GM18909 (cell line): ENCODE measurements at regions not wholly inside any gene's neighbourhood (a gene's known extent, or its start where the extent isn't known, plus 50 kb on each side); places are given as distances from the start of the nearest gene placed in this dataset.
"Not testable (repeated sequence)": the region's sequence is repeated elsewhere in the genome, so short reads cannot be mapped to it uniquely, and the experiment has no call there.

Experiments used
- ATAC-seq: cut with Tn5 transposase; IDR thresholded peaks from one replicate; pipeline ENCODE4 v1.9.1; 2021; ENCODE audit warnings: mild to moderate bottlenecking; ENCODE audit not compliant: unreplicated experiment, poor library complexity

DNA sequence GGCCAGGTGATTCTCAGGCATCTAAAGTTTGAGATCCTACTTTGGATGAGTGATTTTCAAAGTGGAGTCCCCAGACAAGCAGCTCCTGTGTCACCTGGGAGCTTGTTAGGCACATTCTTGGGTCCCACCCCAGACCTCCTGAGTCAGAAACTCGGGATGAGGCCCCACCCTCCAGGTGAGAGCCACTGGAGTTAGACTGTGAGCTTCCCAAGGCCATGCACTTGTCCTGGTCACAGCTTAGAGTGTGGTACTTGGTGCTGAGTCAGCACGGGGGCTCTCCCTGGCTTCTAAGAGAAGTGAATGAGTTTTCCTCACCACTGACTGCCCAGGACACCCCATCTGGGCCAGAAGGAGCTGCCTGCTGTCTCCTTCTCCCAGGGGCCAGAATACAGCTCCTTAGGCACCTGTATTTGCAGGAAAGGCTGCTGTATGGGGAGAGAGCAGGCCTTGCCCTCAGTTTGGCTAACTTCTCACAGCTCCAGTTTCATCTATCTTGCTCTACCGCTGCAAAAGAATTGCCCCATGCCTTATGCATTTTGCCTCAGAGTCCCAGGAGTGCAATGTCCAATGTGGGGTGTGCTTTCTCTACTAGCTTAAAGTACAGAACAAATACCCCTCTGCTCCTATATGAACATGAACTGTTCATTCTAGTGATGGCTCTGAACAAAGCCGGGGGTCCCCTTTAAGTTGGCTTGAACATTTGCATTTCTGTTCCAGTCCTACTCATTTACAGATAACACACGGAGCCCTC lies 98.1 kb downstream of the PSMG1 start:
- ATAC-seq = no peak

- ATAC-seq = no peak
These were observed 99.2 kb downstream of the PSMG1 start for GRCh38 chr21:39084073-39084472.

- ATAC-seq = no peak
These were observed 99.8 kb downstream of the PSMG1 start for GRCh38 chr21:39083377-39084008.

DNA sequence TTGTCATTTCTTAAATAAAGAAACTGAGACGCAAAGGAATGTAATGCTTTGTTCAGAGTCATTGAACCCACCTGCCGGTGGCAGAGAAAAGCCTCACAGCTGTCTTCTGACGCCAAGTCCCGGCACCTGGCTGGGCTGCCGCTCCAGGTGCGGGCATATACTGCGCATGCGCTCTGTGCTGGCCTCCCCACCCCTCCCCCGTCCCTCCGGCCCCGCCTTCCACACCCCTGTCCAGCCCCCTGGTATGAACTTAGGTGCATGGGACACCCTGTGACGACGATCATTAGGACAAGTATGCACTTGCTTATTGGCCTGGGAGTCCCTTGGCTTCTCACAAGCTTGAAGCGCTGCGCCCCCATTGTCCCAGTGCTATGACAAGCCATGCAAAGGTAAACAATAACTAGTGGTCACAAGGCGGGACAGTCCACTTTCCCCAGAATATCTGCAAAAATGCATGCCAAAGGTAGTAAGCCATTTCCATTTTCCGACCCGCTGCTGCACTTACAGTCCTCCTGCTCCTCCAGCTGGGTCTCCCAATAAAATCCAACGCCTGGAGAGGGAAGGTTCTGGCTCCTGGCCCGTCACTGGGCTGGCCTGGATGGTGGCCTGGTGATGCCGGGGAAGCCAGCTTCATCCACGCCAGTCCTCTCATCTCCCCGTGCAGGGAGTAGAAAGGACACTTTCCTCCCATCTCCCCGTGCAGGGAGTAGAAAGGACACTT lies 100.4 kb downstream of the PSMG1 start:
- no peak for ATAC-seq

DNA sequence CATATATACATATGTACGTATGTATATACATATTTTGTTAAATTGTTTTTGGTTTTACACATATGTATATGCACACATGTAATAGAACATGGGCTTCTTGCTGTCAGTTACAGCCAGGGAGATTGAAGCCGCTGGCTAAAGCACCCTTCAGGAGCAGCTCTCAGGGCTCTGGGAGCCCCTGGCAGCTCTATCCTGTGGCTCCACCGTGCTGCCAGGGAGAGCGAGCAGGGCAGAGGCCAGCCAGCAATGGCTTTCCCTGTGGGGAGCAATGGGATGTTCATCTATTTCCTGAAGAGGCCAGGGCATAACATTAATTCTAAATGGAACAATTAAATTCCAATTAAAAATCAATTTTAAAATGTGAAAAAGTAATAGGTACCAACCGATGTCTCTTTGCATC lies 102.9 kb downstream of the PSMG1 start:
- no peak for ATAC-seq

DNA sequence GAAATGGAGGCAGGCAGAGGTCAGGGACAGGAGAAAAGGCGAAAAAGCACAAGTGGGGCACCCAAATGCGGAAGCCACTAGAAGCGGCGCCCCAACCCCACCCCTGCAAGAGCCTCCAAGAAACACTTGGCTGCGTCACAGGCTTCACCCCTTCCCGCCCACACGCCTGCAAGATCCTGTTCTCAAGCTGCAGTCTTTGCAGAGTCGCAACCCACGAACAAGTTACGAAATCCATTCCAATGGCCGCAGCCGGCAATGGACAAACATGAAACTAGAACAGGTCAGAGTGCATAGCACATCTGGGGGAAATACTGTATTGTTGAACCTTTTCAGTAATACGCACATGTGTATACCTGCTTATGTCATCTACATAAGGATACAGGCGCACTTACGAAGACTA lies 103.6 kb downstream of the PSMG1 start:
- no peak for ATAC-seq

GRCh38 chr21:39078322-39079065 lies 104.8 kb downstream of the PSMG1 start:
- ATAC-seq = no peak

GRCh38 chr21:39077876-39078275 lies 105.4 kb downstream of the PSMG1 start:
- no peak for ATAC-seq

GRCh38 chr21:39074508-39074907 lies 108.7 kb downstream of the PSMG1 start:
- no peak for ATAC-seq

GRCh38 chr21:39073717-39074116 lies 109.5 kb downstream of the PSMG1 start:
- ATAC-seq = no peak

GRCh38 chr21:39073063-39073462 lies 110.2 kb downstream of the PSMG1 start:
- ATAC-seq = no peak

GRCh38 chr21:39072468-39072867 lies 110.8 kb downstream of the PSMG1 start:
- no peak for ATAC-seq

DNA sequence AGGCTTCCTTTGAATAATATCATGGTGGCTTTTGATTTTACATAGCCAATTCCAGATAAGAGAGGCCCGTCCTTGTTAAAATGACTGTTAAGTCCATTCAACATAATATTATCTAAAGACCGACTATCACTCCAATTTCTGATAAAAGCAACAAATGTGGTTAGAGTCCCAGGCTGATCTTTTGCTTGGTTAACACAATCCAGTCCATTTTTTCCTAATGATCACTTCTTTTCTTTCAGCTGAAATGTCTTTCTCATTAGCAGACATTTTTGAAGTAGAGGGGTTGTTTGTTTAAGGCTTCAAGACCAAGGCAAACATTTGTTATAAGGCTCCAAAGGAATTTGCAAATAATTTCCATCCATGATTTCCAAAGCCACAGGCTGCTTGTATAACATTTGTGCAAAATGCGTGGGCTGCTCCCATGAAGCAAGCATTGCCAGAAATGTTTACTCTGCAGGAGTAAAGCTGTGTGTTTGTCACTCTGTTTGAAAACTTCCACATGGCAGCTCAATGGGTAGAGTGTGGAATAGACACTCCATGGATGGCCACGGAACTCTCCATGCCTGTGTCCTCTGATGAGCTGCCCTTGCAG lies 111.5 kb downstream of the PSMG1 start:
- no peak for ATAC-seq

DNA sequence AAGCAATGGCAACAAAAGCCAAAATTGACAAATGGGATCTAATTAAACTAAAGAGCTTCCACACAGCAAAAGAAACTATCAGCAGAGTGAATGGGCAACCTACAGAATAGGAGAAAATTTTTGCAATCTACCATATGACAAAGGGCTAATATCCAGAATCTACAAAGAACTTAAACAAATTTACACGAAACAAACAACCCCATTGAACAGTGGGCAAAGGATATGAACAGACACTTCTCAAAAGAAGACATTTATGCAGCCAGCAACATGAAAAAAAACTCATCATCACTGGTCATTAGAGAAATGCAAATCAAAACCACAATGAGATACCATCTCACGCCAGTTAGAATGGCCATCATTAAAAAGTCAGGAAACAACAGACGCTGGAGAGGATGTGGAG lies 113.4 kb downstream of the PSMG1 start:
- not testable (repeated sequence) for ATAC-seq

- no peak for ATAC-seq
These were observed 116.1 kb downstream of the PSMG1 start for GRCh38 chr21:39066829-39067780.

DNA sequence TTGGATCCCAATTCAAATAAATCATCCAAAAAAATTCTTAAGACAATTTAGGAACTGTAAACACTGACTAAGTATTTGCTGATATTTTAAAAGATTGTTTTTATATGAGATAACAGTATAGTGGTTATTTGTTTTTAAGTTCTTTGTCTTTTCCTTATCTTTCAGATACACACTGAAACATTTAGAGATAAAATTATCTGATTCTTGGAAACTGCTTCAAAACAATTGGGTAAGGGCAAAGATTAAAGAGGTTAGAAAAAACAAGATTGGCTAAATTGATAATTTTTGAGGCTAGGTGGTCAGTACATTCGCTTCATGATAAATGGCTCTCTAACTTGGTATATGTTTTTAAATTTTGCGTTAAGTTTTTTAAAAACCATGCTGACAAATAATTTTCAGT lies 117.3 kb downstream of the PSMG1 start:
- ATAC-seq = no peak

- no peak for ATAC-seq
These were observed 118.8 kb downstream of the PSMG1 start for GRCh38 chr21:39064325-39065012.

DNA sequence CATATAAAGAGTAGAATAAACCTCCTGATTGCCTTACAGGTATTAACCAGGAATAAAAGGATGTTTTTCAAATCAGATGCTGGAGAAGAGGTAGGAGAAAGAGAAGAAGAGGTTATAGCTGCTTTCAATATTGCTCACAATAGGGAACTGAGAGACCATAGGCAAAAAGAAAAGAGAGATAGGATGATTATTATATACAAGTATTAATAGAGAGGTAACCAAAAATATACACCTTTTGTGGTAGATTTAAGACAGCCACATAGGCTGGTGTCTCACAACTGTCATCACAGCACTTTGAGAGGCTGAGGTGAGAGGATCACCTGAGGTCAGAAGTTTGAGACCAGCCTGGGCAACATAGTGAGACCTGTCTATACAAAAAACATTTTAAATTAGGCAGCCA lies 119.7 kb downstream of the PSMG1 start:
- no peak for ATAC-seq

- no peak for ATAC-seq
These were observed 121.1 kb downstream of the PSMG1 start for GRCh38 chr21:39062196-39062595.
